KMS-11 (cell line): ENCODE measurements at regions not wholly inside any gene's neighbourhood (a gene's known extent, or its start where the extent isn't known, plus 50 kb on each side); places are given as distances from the start of the nearest gene placed in this dataset.

Experiments
- H2AFZ ChIP-seq: fragments of 200-600 bp; sonication (generic); 2 replicates; pipeline ENCODE4 v1.6.1; 2016; ENCODE audit warnings: antibody characterized with exemption, mixed run types, low read depth
- H3K27ac ChIP-seq: fragments of 200-600 bp; sonication (generic); 2 replicates; pipeline ENCODE4 v1.6.1; 2016; ENCODE audit warnings: mild to moderate bottlenecking, mixed run types
- H3K27me3 ChIP-seq: fragments of 200-600 bp; sonication (generic); 2 replicates; pipeline ENCODE4 v1.6.1; 2017; ENCODE audit warnings: mild to moderate bottlenecking, low read depth, mixed run types, moderate library complexity; ENCODE audit not compliant: insufficient read depth
- H3K36me3 ChIP-seq: fragments of 200-600 bp; sonication (generic); 2 replicates; pipeline ENCODE4 v1.6.1; 2017; ENCODE audit warnings: mild to moderate bottlenecking, mixed run types; ENCODE audit not compliant: insufficient read depth
- H3K4me1 ChIP-seq: fragments of 200-600 bp; sonication (generic); 2 replicates; pipeline ENCODE4 v1.6.1; 2016; ENCODE audit warnings: mild to moderate bottlenecking, low read depth, mixed run types; ENCODE audit not compliant: poor library complexity, severe bottlenecking
- H3K4me2 ChIP-seq: fragments of 200-600 bp; sonication (generic); 2 replicates; pipeline ENCODE4 v1.7.0; 2016; ENCODE audit warnings: mild to moderate bottlenecking, mixed run types
- H3K4me3 ChIP-seq: fragments of 200-600 bp; sonication (generic); IDR thresholded peaks from 2 replicates; pipeline ENCODE4 v1.6.1; 2017; ENCODE audit warnings: low read depth, low read length, mixed read lengths; ENCODE audit not compliant: insufficient read depth
- H3K79me2 ChIP-seq: fragments of 200-600 bp; sonication (generic); 2 replicates; pipeline ENCODE4 v1.6.1; 2016; ENCODE audit warnings: low read depth, mixed run types; ENCODE audit not compliant: insufficient read depth
- H3K9ac ChIP-seq: fragments of 200-600 bp; sonication (generic); 2 replicates; pipeline ENCODE4 v1.6.1; 2016; ENCODE audit warnings: mild to moderate bottlenecking, mixed run types
- H4K20me1 ChIP-seq: fragments of 200-600 bp; sonication (generic); 2 replicates; pipeline ENCODE4 v1.6.1; 2016; ENCODE audit warnings: mild to moderate bottlenecking, mixed run types; ENCODE audit not compliant: insufficient read depth
- TF ChIP-seq, protein P1 (sequence below): fragments of 200-600 bp; sonication (generic); conservative IDR thresholded peaks from 2 replicates; pipeline ENCODE4 v1.6.1; 2017; ENCODE audit warnings: low read depth, mild to moderate bottlenecking, antibody characterized with exemption, low read length, moderate library complexity, mixed read lengths

GRCh38 chr15:27695726-27696125, 403.4 kb downstream of the OCA2 start:
- no peaks in the 10 kb centered on the region for H3K79me2 ChIP-seq
- H3K4me2 ChIP-seq = no peak overlapping the region
- H3K4me1 ChIP-seq = no peaks in the 10 kb centered on the region
- H3K27ac ChIP-seq = no peak overlapping the region
- no peak overlapping the region for H2AFZ ChIP-seq
- H3K9ac ChIP-seq = no peak overlapping the region
- no peaks in the 10 kb centered on the region for H3K27me3 ChIP-seq
- no peaks in the 10 kb centered on the region for H3K36me3 ChIP-seq
- H4K20me1 ChIP-seq = no peaks in the 10 kb centered on the region
- TF ChIP-seq, protein P1, sequence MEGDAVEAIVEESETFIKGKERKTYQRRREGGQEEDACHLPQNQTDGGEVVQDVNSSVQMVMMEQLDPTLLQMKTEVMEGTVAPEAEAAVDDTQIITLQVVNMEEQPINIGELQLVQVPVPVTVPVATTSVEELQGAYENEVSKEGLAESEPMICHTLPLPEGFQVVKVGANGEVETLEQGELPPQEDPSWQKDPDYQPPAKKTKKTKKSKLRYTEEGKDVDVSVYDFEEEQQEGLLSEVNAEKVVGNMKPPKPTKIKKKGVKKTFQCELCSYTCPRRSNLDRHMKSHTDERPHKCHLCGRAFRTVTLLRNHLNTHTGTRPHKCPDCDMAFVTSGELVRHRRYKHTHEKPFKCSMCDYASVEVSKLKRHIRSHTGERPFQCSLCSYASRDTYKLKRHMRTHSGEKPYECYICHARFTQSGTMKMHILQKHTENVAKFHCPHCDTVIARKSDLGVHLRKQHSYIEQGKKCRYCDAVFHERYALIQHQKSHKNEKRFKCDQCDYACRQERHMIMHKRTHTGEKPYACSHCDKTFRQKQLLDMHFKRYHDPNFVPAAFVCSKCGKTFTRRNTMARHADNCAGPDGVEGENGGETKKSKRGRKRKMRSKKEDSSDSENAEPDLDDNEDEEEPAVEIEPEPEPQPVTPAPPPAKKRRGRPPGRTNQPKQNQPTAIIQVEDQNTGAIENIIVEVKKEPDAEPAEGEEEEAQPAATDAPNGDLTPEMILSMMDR = no peak
- no peak overlapping the region for H3K4me3 ChIP-seq

DNA sequence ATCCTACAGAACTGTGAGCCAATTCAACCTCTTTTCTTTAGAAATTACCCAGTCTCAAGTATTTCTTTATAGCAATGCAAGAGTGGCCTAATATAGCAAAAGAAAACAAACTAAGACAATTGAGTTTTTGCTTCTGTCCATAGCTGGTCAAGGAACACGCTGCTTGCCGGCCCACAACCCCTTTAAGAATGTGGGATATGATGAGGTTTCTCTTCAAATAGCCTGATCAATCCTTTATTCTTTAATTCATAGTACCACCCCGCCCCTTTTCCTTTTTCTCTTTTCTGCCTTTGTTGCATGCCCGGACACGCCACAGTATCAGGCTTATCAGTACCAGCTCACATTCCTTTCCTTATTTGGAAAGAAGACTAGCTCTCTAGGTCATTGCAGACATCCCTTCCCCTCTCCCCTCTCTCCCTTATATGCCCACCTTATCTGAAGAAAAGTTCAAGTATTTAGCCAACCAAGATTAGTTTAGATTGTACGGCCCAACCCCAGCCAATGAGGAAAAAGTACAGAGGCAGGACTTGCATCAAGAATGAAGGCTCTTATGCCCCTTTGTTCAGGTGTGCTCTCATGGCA, 404.5 kb downstream of the OCA2 start:
- Histone ChIP-seq H3K27ac (no peak overlapping the region), H3K4me1 (no peaks in the 10 kb centered on the region), H3K27me3 (no peaks in the 10 kb centered on the region), H2AFZ (no peak overlapping the region), H3K4me2 (no peak overlapping the region), H3K79me2 (no peaks in the 10 kb centered on the region), H3K36me3 (no peaks in the 10 kb centered on the region), H4K20me1 (no peaks in the 10 kb centered on the region), H3K4me3 (no peak overlapping the region), H3K9ac (no peak overlapping the region)
- TF ChIP-seq, protein P1 = no peak

DNA sequence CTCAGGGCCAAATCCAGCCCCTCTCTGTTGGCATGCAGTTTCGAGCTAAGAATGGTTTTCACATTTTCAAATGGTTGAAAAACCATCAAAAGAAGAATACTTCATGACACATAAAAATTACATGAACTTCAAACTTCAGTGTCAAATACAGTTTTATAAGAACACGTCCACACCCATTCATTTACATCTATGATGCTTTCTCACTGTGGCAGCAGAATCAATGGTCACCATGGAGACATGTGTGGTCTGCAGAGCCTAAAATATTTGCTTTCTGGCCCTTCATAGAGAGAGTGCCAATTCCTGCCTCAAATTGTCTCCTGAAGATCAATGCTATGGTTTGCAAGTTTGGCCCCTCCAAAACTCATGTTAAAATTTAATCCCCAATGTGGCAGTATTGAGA, 405.8 kb downstream of the OCA2 start:
- no peak overlapping the region for H2AFZ ChIP-seq
- no peaks in the 10 kb centered on the region for H4K20me1 ChIP-seq
- no peak overlapping the region for H3K4me2 ChIP-seq
- H3K4me1 ChIP-seq = no peaks in the 10 kb centered on the region
- H3K4me3 ChIP-seq = no peak overlapping the region
- H3K9ac ChIP-seq = no peak overlapping the region
- H3K27me3 ChIP-seq = no peaks in the 10 kb centered on the region
- no peak overlapping the region for H3K27ac ChIP-seq
- no peaks in the 10 kb centered on the region for H3K36me3 ChIP-seq
- no peaks in the 10 kb centered on the region for H3K79me2 ChIP-seq
- TF ChIP-seq, protein P1 = no peak

- TF ChIP-seq, protein P1 = no peak
- no peaks in the 10 kb centered on the region for H3K79me2 ChIP-seq
Observed at GRCh38 chr15:27692438-27692837, 406.7 kb downstream of the OCA2 start.

More at GRCh38 chr15:27692438-27692837, 406.7 kb downstream of the OCA2 start:
- no peak overlapping the region for H3K9ac ChIP-seq
- no peak overlapping the region for H3K27ac ChIP-seq
- H2AFZ ChIP-seq = no peak overlapping the region
- H4K20me1 ChIP-seq = no peaks in the 10 kb centered on the region
- no peaks in the 10 kb centered on the region for H3K27me3 ChIP-seq
- no peak overlapping the region for H3K4me2 ChIP-seq
- no peak overlapping the region for H3K4me3 ChIP-seq
- no peaks in the 10 kb centered on the region for H3K4me1 ChIP-seq
- H3K36me3 ChIP-seq = no peaks in the 10 kb centered on the region
